CD14-positive monocyte (primary cell): ENCODE measurements at regions not wholly inside any gene's neighbourhood (a gene's known extent, or its start where the extent isn't known, plus 50 kb on each side); places are given as distances from the start of the nearest gene placed in this dataset.

Experiments
- DNase-seq, 3 donors: peaks; one replicate each; pipeline ENCODE4 v3.0.0-alpha.2; 2011 to 2022
- H2AFZ ChIP-seq: 2 replicates; pipeline ENCODE4 v1.6.0; 2012; ENCODE audit warnings: mild to moderate bottlenecking, low read depth, low read length, inconsistent platforms; ENCODE audit not compliant: insufficient read depth, poor library complexity, severe bottlenecking
- H3K27ac ChIP-seq, 2 donors: 1 replicate in 1 of 2; 2 replicates in 1 of 2; pipeline ENCODE4 v1.5.1; 2012 to 2013; ENCODE audit warnings: low read length in 2 of 2, control low read depth in 1 of 2, inconsistent platforms in 1 of 2, low read depth in 1 of 2, mild to moderate bottlenecking in 1 of 2
- H3K27me3 ChIP-seq, 2 donors: one replicate each; pipeline versions ENCODE4 v1.6.0 to v1.6.1; 2011 to 2013; ENCODE audit warnings: low read length in 2 of 2; ENCODE audit not compliant: control insufficient read depth in 2 of 2, insufficient read depth in 2 of 2
- H3K36me3 ChIP-seq, 2 donors: replicated peaks in 1 of 2; 1 replicate in 1 of 2; 2 replicates in 1 of 2; pipeline versions ENCODE4 v1.5.1 to v1.6.1; 2012 to 2013; ENCODE audit warnings: low read length in 2 of 2, control low read depth in 1 of 2, inconsistent platforms in 1 of 2, mild to moderate bottlenecking in 1 of 2; ENCODE audit not compliant: insufficient read depth in 2 of 2, control insufficient read depth in 1 of 2
- H3K4me1 ChIP-seq, 2 donors: 1 replicate in 1 of 2; 2 replicates in 1 of 2; pipeline versions ENCODE4 v1.5.1 to v1.6.1; 2012 to 2013; ENCODE audit warnings: low read length in 2 of 2, control low read depth in 1 of 2, inconsistent platforms in 1 of 2, mild to moderate bottlenecking in 1 of 2, moderate library complexity in 1 of 2; ENCODE audit not compliant: insufficient read depth in 2 of 2, control insufficient read depth in 1 of 2
- H3K4me2 ChIP-seq: replicated peaks from 2 replicates; pipeline ENCODE3; 2012; ENCODE audit warnings: low read length, moderate library complexity, mild to moderate bottlenecking; ENCODE audit not compliant: poor library complexity, severe bottlenecking; ENCODE audit errors: extremely low read depth
- H3K4me3 ChIP-seq, 3 experiments: fragments of 200-600 bp in 1 of 3; sonication (generic) in 1 of 3; replicated peaks in 1 of 3; 1 replicate in 2 of 3; 2 replicates in 1 of 3; pipeline ENCODE4 v1.5.1; 2011 to 2013; ENCODE audit warnings: low read length in 3 of 3, mild to moderate bottlenecking in 3 of 3, control low read depth in 2 of 3, low read depth in 2 of 3, inconsistent platforms in 1 of 3, moderate library complexity in 1 of 3
- H3K79me2 ChIP-seq: 2 replicates; pipeline ENCODE4 v1.6.0; 2012; ENCODE audit warnings: mild to moderate bottlenecking, control low read depth, inconsistent platforms, low read length, moderate library complexity; ENCODE audit not compliant: insufficient read depth
- H3K9ac ChIP-seq: 2 replicates; pipeline ENCODE4 v1.6.0; 2017; ENCODE audit warnings: low read length, mild to moderate bottlenecking; ENCODE audit not compliant: insufficient read depth, poor library complexity, severe bottlenecking
- H3K9me3 ChIP-seq, 2 donors: replicated peaks in 1 of 2; 1 replicate in 1 of 2; 2 replicates in 1 of 2; pipeline versions ENCODE4 v1.5.1 to v1.6.1; 2012 to 2013; ENCODE audit warnings: low read length in 2 of 2, control low read depth in 1 of 2; ENCODE audit not compliant: control insufficient read depth in 1 of 2, insufficient read depth in 1 of 2
- H4K20me1 ChIP-seq: 2 replicates; pipeline ENCODE4 v1.6.0; 2012; ENCODE audit warnings: mild to moderate bottlenecking, low read length, control low read depth, moderate library complexity; ENCODE audit not compliant: insufficient read depth
- H3K27ac Mint-ChIP-seq, 7 donors: one replicate each; pipeline ENCODE4 v1.8.0; 2020; ENCODE audit warnings: mild to moderate bottlenecking in 7 of 7, mixed read lengths in 7 of 7, moderate library complexity in 6 of 7, inconsistent platforms in 2 of 7
- H3K27me3 Mint-ChIP-seq, 3 donors: one replicate each; pipeline ENCODE4 v1.8.0; 2021 to 2022; ENCODE audit warnings: low read depth in 3 of 3, mild to moderate bottlenecking in 3 of 3, mixed read lengths in 3 of 3, moderate library complexity in 3 of 3, inconsistent platforms in 1 of 3
- H3K36me3 Mint-ChIP-seq, 2 donors: one replicate each; pipeline ENCODE4 v1.8.0; 2020; ENCODE audit warnings: mixed read lengths in 2 of 2, inconsistent platforms in 1 of 2, mild to moderate bottlenecking in 1 of 2
- H3K4me1 Mint-ChIP-seq: one replicate; pipeline ENCODE4 v1.8.0; 2020; ENCODE audit warnings: mild to moderate bottlenecking, mixed read lengths
- H3K4me3 Mint-ChIP-seq, 2 donors: one replicate each; pipeline ENCODE4 v1.8.0; 2020; ENCODE audit warnings: mild to moderate bottlenecking in 2 of 2, mixed read lengths in 2 of 2, moderate library complexity in 1 of 2
- H3K9me3 Mint-ChIP-seq, 7 donors: one replicate each; pipeline ENCODE4 v1.8.0; 2020 to 2022; ENCODE audit warnings: mixed read lengths in 7 of 7, mild to moderate bottlenecking in 6 of 7, moderate library complexity in 6 of 7, inconsistent platforms in 2 of 7
- CTCF ChIP-seq: fragments of 200-600 bp; IDR thresholded peaks from one replicate; pipeline ENCODE4 v1.8.0; 2022; ENCODE audit warnings: antibody characterized with exemption, mild to moderate bottlenecking
- WGBS: methylation state at CpG from one replicate; pipeline ENCODE4 v1.1.5; 2013; ENCODE audit warnings: missing lambda C conversion rate; ENCODE audit not compliant: insufficient coverage; 5-methylcytosine and 5-hydroxymethylcytosine counted together
- intact Hi-C, 2 donors: fragments of 100-400 bp; cut with micrococcal nuclease; formaldehyde crosslinking; loops; one replicate each; pipeline versions ENCODE4 v1.15.0 to v1.15.1; 2023

GRCh38 chr10:28217848-28218247 is 85.0 kb downstream of the MPP7 start:
- H3K27ac Mint-ChIP-seq = no peak overlapping the region
- DNase-seq = no peak
- intact Hi-C loops = no loop called here

GRCh38 chr10:28215930-28216329 is 86.9 kb downstream of the MPP7 start:
- no peak overlapping the region for H3K4me3 Mint-ChIP-seq

More at GRCh38 chr10:28217848-28218247, 85.0 kb downstream of the MPP7 start:
- H3K36me3 ChIP-seq = peaks cover 3 to 13% of the 10 kb centered on the region in 2 donors
- H3K79me2 ChIP-seq = peaks cover 5% of the 10 kb centered on the region
- peaks cover 2% of the 10 kb centered on the region for H3K4me1 Mint-ChIP-seq
- H3K4me3 Mint-ChIP-seq = no peak overlapping the region
- H3K36me3 Mint-ChIP-seq = peaks cover 17 to 27% of the 10 kb centered on the region in 2 donors
- H3K27ac ChIP-seq = no peak overlapping the region
- no peaks in the 10 kb centered on the region for H3K9me3 ChIP-seq
- H3K27me3 Mint-ChIP-seq = no peaks in the 10 kb centered on the region
- no peak overlapping the region for H3K4me2 ChIP-seq
- WGBS = 97% methylated on average over 6 of the region's 7 CpGs
- peaks cover 0 to 3% (median 0%) of the 10 kb centered on the region in 7 donors for H3K9me3 Mint-ChIP-seq
- H3K4me3 ChIP-seq = no peak overlapping the region
- no peak overlapping the region for H2AFZ ChIP-seq
- H3K4me1 ChIP-seq = no peaks in the 10 kb centered on the region
- no peak for TF ChIP-seq CTCF
- H3K9ac ChIP-seq = no peak overlapping the region
- no peaks in the 10 kb centered on the region for H3K27me3 ChIP-seq
- peaks cover 93% of the 10 kb centered on the region for H4K20me1 ChIP-seq

More at GRCh38 chr10:28215930-28216329, 86.9 kb downstream of the MPP7 start:
- no peak overlapping the region for H2AFZ ChIP-seq
- H3K27ac ChIP-seq = no peak overlapping the region
- H3K79me2 ChIP-seq = peaks cover 5% of the 10 kb centered on the region
- Mint-ChIP-seq H3K4me1 (peaks cover 2% of the 10 kb centered on the region), H3K27ac (no peak overlapping the region), H3K36me3 (peaks cover 26 to 40% of the 10 kb centered on the region in 2 donors), H3K9me3 (peaks cover 0 to 3% (median 0%) of the 10 kb centered on the region in 7 donors), H3K27me3 (no peaks in the 10 kb centered on the region)
- H3K4me2 ChIP-seq = no peak overlapping the region
- no peak for DNase-seq
- H4K20me1 ChIP-seq = peaks cover 96% of the 10 kb centered on the region
- peaks cover 9 to 24% of the 10 kb centered on the region in 2 donors for H3K36me3 ChIP-seq
- WGBS = 100% methylated on average over 1 of the region's 3 CpGs
- TF ChIP-seq CTCF = no peak
- H3K27me3 ChIP-seq = no peaks in the 10 kb centered on the region
- intact Hi-C loops = no loop called here
- H3K9ac ChIP-seq = no peak overlapping the region
- no peaks in the 10 kb centered on the region for H3K4me1 ChIP-seq
- H3K9me3 ChIP-seq = no peaks in the 10 kb centered on the region
- H3K4me3 ChIP-seq = no peak overlapping the region
